GM21447 (cell line): ENCODE measurements at regions not wholly inside any gene's neighbourhood (a gene's known extent, or its start where the extent isn't known, plus 50 kb on each side); places are given as distances from the start of the nearest gene placed in this dataset.

Experiments
- ATAC-seq: cut with Tn5 transposase; IDR thresholded peaks from one replicate; pipeline ENCODE4 v1.9.1; 2021; ENCODE audit not compliant: unreplicated experiment

GRCh38 chr18:70489986-70490933, 201.4 kb downstream of the SOCS6 start:
- peak; percentile 48 for ATAC-seq

- no peak for ATAC-seq
These were observed 200.7 kb downstream of the SOCS6 start for GRCh38 chr18:70489571-70489970.

- no peak for ATAC-seq
These were observed 181.1 kb downstream of the SOCS6 start for GRCh38 chr18:70469916-70470315.

- no peak for ATAC-seq
These were observed 180.2 kb downstream of the SOCS6 start for GRCh38 chr18:70468861-70469547.

- ATAC-seq, result no peak
These were observed 175.7 kb downstream of the SOCS6 start for GRCh38 chr18:70464343-70465114.

- ATAC-seq, result no peak
These were observed 174.2 kb downstream of the SOCS6 start for GRCh38 chr18:70463085-70463484.

- no peak for ATAC-seq
These were observed 173.2 kb downstream of the SOCS6 start for GRCh38 chr18:70462078-70462439.

- no peak for ATAC-seq
These were observed 172.7 kb downstream of the SOCS6 start for GRCh38 chr18:70461323-70462077.

GRCh38 chr18:70459731-70460130, 170.9 kb downstream of the SOCS6 start:
- no peak for ATAC-seq

GRCh38 chr18:70459251-70459650, 170.4 kb downstream of the SOCS6 start:
- no peak for ATAC-seq

GRCh38 chr18:70457788-70458187, 168.9 kb downstream of the SOCS6 start:
- ATAC-seq, result no peak

GRCh38 chr18:70457223-70457622, 168.4 kb downstream of the SOCS6 start:
- no peak for ATAC-seq

GRCh38 chr18:70456376-70456775, 167.5 kb downstream of the SOCS6 start:
- ATAC-seq, result no peak

- ATAC-seq, result no peak
These were observed 166.9 kb downstream of the SOCS6 start for GRCh38 chr18:70455731-70456130.

GRCh38 chr18:70454704-70455322, 166.0 kb downstream of the SOCS6 start:
- ATAC-seq, result peak; percentile 80

GRCh38 chr18:70453058-70453775, 164.4 kb downstream of the SOCS6 start:
- ATAC-seq, result no peak

- no peak for ATAC-seq
These were observed 163.7 kb downstream of the SOCS6 start for GRCh38 chr18:70452501-70452900.

- ATAC-seq, result no peak
These were observed 161.8 kb downstream of the SOCS6 start for GRCh38 chr18:70450426-70451253.

GRCh38 chr18:70448588-70448987, 159.7 kb downstream of the SOCS6 start:
- ATAC-seq, result no peak
